ENCODE measurements at regions not wholly inside any gene's neighbourhood (a gene's known extent, or its start where the extent isn't known, plus 50 kb on each side); places are given as distances from the start of the nearest gene placed in this dataset.

- no peak for TF ChIP-seq FOXA2 (IDR thresholded peaks at IDR 0.05)
- TF ChIP-seq EGR1 (IDR thresholded peaks at IDR 0.05; ENCODE audit: low read depth in 2 of 2): no peak
- TF ChIP-seq, protein P1, sequence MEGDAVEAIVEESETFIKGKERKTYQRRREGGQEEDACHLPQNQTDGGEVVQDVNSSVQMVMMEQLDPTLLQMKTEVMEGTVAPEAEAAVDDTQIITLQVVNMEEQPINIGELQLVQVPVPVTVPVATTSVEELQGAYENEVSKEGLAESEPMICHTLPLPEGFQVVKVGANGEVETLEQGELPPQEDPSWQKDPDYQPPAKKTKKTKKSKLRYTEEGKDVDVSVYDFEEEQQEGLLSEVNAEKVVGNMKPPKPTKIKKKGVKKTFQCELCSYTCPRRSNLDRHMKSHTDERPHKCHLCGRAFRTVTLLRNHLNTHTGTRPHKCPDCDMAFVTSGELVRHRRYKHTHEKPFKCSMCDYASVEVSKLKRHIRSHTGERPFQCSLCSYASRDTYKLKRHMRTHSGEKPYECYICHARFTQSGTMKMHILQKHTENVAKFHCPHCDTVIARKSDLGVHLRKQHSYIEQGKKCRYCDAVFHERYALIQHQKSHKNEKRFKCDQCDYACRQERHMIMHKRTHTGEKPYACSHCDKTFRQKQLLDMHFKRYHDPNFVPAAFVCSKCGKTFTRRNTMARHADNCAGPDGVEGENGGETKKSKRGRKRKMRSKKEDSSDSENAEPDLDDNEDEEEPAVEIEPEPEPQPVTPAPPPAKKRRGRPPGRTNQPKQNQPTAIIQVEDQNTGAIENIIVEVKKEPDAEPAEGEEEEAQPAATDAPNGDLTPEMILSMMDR (IDR thresholded peaks at IDR 0.05; ENCODE audit: low read depth, low read length, missing input control): no peak
- TF ChIP-seq JUND (IDR thresholded peaks at IDR 0.05): no peak
- TF ChIP-seq YY1 (IDR thresholded peaks at IDR 0.05): no peak
- no peak for TF ChIP-seq FOXA1 (IDR thresholded peaks at IDR 0.05)
- no peak for TF ChIP-seq ATF3 (IDR thresholded peaks at IDR 0.05)
- TF ChIP-seq ZBTB33 (IDR thresholded peaks at IDR 0.05): no peak
- no peak for TF ChIP-seq RXRA (IDR thresholded peaks at IDR 0.05)
- no peak for TF ChIP-seq HNF4A (conservative IDR thresholded peaks at IDR 0.05)
Observed at GRCh38 chr6:147063469-147064031, 140.7 kb upstream of the STXBP5 start.
